HFFc6 (cell line): ENCODE measurements at regions not wholly inside any gene's neighbourhood (a gene's known extent, or its start where the extent isn't known, plus 50 kb on each side); places are given as distances from the start of the nearest gene placed in this dataset.
"Not testable (repeated sequence)": the region's sequence is repeated elsewhere in the genome, so short reads cannot be mapped to it uniquely, and the experiment has no call there.

Source experiments
- DNase-seq: peaks from one replicate; pipeline ENCODE4 v3.0.0-alpha.2; 2018
- H3K27ac Mint-ChIP-seq: 2 replicates; pipeline ENCODE4 v1.8.0; 2020; ENCODE audit warnings: mild to moderate bottlenecking, mixed read lengths
- H3K27me3 Mint-ChIP-seq: 2 replicates; pipeline ENCODE4 v1.8.0; 2021; ENCODE audit warnings: mild to moderate bottlenecking, moderate library complexity, mixed read lengths; ENCODE audit not compliant: insufficient read depth
- H3K36me3 Mint-ChIP-seq: 2 replicates; pipeline ENCODE4 v1.8.0; 2021; ENCODE audit warnings: low read depth, mixed read lengths
- H3K4me1 Mint-ChIP-seq: 2 replicates; pipeline ENCODE4 v1.8.0; 2020; ENCODE audit warnings: low read depth, mixed read lengths
- H3K4me3 Mint-ChIP-seq: 2 replicates; pipeline ENCODE4 v1.8.0; 2020; ENCODE audit warnings: mild to moderate bottlenecking, moderate library complexity, mixed read lengths
- H3K9me3 Mint-ChIP-seq: 2 replicates; pipeline ENCODE4 v1.8.0; 2020; ENCODE audit warnings: mild to moderate bottlenecking, mixed read lengths
- CTCF ChIP-seq: fragments of 200-600 bp; sonication (generic); IDR thresholded peaks from 2 replicates; pipeline ENCODE4 v1.5.0; 2021; ENCODE audit warnings: antibody characterized with exemption, mild to moderate bottlenecking

GRCh38 chr1:181317261-181317930 is 165.9 kb upstream of the CACNA1E start:
- no peak overlapping the region for H3K27ac Mint-ChIP-seq
- peaks cover 40% of the 10 kb centered on the region for H3K27me3 Mint-ChIP-seq
- DNase-seq: no peak
- no peaks in the 10 kb centered on the region for H3K36me3 Mint-ChIP-seq
- TF ChIP-seq CTCF: no peak
- no peaks in the 10 kb centered on the region for H3K9me3 Mint-ChIP-seq
- no peaks in the 10 kb centered on the region for H3K4me1 Mint-ChIP-seq
- no peak overlapping the region for H3K4me3 Mint-ChIP-seq

DNA sequence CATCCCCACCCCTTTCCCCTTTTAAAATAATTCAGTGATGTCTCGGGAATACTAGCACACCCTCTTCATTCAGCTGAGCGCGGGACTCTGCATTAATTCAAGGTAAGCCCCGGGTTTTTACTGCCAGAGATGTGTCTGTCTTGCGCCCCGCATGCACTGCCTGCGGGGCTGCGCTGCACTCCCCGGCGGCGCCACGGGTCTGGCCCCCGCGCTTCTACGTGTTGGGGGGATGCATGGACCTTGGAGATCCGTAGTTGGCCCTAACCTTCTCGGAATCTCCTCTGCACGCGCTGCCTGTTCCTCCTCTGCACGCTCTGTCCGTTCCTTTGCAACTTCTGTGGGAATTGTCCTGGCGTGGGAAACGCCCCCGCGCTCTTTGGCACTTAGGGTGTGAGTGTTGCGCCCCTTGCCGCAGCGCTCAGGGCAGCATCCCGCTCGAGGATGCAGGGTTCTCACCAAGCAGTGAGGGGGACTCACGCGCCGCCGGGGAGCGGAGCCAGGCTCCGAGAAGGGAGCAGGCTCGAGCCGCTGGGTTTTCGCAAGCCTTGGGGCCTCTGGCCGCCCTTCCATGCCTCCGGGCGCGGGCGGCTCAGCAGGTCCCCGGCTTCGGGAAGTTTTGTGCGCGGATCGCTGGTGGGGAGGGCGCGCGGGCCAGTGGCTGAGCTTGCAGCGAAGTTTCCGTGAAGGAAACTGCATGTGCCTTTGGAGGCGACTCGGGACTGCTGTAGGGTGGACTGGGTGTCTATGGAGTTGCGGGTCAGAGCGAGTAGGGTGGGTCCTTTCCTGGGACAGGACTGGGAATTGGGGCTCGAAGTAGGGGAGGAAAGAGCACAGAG is 165.1 kb upstream of the CACNA1E start:
- Mint-ChIP-seq H3K36me3 (no peaks in the 10 kb centered on the region), H3K27me3 (peaks cover 40% of the 10 kb centered on the region), H3K9me3 (no peaks in the 10 kb centered on the region), H3K4me3 (no peak overlapping the region; the same call in 1 of the 2 replicates), H3K4me1 (no peaks in the 10 kb centered on the region), H3K27ac (no peak overlapping the region)
- no peak for TF ChIP-seq CTCF
- no peak for DNase-seq

DNA sequence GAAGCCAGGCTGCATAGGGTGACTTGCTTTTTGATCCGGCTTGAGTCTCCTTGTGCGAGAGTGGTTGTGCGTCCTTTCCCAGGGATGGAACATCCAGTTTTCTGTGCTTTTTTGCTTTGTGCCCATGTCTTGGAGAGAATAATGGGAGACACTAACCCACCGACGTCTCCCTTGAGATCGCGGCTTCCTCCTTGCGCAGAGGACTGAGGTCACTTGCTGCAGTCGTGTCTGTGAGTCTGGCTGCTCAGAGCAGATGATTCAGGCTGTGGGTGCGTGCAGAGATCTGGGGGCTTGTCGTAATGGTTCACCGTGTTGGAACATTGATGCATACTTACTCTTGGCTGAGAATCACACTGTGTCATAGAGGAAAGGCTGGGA is 164.5 kb upstream of the CACNA1E start:
- DNase-seq: no peak
- Mint-ChIP-seq H3K4me3 (no peak overlapping the region), H3K9me3 (no peaks in the 10 kb centered on the region), H3K4me1 (no peaks in the 10 kb centered on the region), H3K36me3 (no peaks in the 10 kb centered on the region), H3K27ac (no peak overlapping the region), H3K27me3 (peaks cover 40% of the 10 kb centered on the region)
- no peak for TF ChIP-seq CTCF

DNA sequence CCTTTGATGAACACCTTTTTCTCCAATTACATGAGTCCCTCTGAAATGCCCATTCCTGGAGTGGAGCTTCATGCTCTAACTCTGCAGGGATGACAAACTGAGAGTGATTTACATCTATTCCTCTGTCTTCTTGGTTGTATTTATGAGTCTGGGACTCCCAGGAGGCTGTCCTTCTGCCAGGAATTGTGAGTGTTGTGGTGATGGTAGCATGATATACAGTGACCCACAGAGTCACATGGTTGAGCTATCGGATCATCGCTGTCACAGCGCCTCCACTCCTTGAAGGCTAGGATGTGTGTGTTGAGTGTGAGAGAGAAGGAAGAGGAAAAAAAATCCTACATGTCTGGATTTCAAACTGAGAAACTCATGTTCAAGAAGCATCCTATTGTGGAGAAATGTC is 163.4 kb upstream of the CACNA1E start:
- no peak overlapping the region for H3K4me3 Mint-ChIP-seq
- no peaks in the 10 kb centered on the region for H3K4me1 Mint-ChIP-seq
- no peak for TF ChIP-seq CTCF
- no peaks in the 10 kb centered on the region for H3K36me3 Mint-ChIP-seq
- peaks cover 36% of the 10 kb centered on the region for H3K27me3 Mint-ChIP-seq
- no peaks in the 10 kb centered on the region for H3K9me3 Mint-ChIP-seq
- no peak for DNase-seq
- H3K27ac Mint-ChIP-seq: no peak overlapping the region

DNA sequence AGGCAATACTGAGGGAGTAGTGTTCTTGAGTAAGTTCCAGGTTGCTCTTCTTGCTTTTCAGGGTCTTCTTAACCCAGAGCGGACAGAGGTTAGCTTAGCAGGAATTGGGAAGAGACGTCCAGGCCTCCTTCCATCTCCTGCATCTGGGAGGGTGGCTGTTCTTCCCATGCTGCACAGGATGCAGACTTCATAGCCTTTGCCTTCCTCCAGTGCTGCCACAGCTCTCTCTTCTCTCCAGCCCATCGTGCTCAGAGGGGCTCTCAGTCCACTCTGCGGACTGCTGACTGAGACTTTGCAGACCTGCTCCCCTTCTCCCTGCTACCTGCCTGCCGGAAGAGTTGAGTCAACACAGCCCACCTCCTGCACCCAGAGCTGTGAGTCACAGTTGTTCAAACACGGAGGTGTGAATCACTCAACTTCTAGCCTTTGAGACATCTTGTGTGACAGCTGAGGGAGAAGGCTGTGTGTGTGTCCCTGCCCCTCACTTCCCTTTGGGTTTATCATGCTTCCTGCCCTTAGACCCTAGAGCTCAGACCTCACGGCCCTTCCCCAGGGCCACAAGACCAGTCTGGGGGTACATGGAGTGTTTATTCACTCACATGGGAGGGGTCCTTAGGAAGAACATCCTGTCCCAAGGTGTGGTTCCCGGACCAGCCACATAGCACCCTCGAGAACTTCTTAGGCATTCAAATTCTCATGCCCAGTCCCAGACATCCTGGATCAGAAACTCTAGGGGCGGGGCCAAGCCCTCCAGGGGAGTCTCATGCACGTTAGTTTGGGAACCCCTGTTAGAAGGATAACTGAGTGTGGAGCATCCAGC is 158.3 kb upstream of the CACNA1E start:
- Mint-ChIP-seq H3K36me3 (no peaks in the 10 kb centered on the region), H3K27ac (no peak overlapping the region), H3K4me3 (no peak overlapping the region), H3K27me3 (peaks cover 16% of the 10 kb centered on the region), H3K4me1 (no peaks in the 10 kb centered on the region), H3K9me3 (no peaks in the 10 kb centered on the region)
- no peak for DNase-seq
- no peak for TF ChIP-seq CTCF

- H3K4me1 Mint-ChIP-seq, H3K9me3 Mint-ChIP-seq, H3K36me3 Mint-ChIP-seq, DNase-seq, H3K4me3 Mint-ChIP-seq, H3K27ac Mint-ChIP-seq: not testable (repeated sequence)
- H3K27me3 Mint-ChIP-seq: peaks cover 16% of the 10 kb centered on the region
Observed at GRCh38 chr1:181325765-181326164, 157.6 kb upstream of the CACNA1E start.
